Pons (tissue), 1 donor: ENCODE measurements at regions not wholly inside any gene's neighbourhood (a gene's known extent, or its start where the extent isn't known, plus 50 kb on each side); places are given as distances from the start of the nearest gene placed in this dataset.
A peak's percentile ranks its signal among the peaks of the same experiment; 100 is the strongest.
"Not testable (repeated sequence)": the region's sequence is repeated elsewhere in the genome, so short reads cannot be mapped to it uniquely, and the experiment has no call there.

Experiments used
- DNase-seq: peaks from one replicate; pipeline ENCODE4 v3.0.0-alpha.2; 2016; ENCODE audit warnings: low spot score

DNA sequence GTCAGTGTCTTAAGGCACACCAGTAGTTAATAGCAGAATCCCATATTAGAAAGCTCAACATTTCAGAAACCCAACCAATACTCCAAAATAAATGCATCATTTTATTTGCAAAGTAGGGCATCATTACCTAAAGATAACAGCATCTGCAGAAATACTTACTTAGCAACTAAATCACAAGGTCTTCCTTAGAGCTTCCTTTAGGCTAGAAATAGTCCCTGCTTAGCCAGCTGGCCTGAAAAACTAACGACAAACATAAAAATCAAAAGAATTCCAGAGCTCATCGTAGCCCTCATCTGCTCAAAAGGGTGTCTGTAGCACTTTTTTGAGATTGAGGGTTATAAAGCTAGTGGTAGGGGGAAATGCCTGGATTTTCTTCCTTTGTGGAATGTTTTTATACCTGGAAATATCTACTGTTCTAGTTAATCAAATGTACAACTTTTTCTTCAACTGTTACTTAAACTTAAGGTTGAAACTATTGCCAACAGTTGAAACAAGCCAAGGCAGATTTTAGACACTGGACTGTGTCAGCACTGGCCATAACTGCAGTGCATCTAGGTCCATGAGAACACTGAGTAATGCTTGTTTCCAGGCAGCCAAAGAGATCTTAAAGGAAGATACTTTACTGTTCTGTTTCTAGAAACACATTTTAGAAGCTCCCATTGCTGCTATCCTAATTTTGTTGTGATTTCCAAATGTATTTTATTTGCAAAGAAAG, 129.4 kb upstream of the RASA1 start:
- DNase-seq: peak; percentile 47

DNA sequence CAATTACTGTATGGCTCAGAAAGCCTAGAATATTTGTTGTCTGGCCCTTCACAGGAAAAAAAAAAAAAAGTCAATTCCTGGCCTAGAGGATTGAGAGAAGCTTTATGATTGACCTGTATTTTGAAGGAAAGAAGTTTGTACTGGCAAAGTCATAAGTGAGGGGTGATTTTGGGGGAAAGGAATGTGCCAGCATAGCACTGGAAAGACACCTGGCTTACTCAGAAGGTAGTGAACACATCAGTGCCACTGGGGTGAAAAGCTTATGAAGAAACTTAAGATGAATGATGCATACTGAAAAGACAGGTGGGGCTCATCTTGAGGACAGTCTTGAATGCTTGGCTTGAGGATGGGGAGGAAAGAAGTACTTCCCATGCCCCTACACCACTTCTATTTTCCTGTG, 127.9 kb upstream of the RASA1 start:
- DNase-seq: no peak

DNA sequence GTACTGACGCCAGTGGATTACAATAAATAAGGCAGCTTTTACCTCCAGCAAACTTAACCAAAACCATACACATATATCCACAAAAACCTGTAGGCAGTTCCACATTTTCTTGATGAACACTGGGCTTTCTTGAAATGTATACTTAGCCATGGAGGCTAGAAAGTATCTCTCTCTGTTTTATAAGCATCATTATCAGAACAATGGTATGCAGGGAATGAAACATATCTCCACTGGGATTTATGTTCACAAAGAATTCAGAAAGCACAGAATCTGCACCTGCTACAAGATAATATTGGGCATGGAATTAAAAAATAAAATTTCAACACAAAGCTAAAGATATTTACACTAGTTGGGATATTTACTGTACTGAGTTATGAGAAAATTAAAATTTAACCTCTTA, 126.1 kb upstream of the RASA1 start:
- no peak for DNase-seq

GRCh38 chr5:87145853-87146252, 121.8 kb upstream of the RASA1 start:
- not testable (repeated sequence) for DNase-seq

- DNase-seq: no peak
These were observed 120.2 kb upstream of the RASA1 start for GRCh38 chr5:87147441-87147840.

GRCh38 chr5:87150630-87151029, 117.1 kb upstream of the RASA1 start:
- no peak for DNase-seq

GRCh38 chr5:87151547-87151946, 116.1 kb upstream of the RASA1 start:
- DNase-seq: no peak

GRCh38 chr5:87152886-87153285, 114.8 kb upstream of the RASA1 start:
- DNase-seq: no peak

DNA sequence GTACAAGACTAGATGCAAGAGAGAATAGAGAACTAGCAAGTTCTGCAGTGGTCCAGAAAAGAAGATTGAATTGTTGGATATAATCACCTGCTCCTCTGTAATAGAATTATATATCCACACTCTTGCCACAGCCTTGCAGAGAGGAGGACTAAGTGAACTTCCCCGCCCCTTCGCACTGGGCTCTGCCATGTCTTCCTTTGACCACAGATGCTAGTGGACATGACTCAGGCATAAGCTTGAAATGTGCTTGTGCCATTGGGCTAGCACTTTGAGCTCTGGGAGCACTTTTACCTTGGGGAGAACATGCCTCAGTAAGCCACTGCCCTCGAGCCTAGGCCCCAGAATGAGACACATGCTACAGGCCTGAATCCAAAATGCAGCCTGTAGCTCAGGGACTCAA, 113.5 kb upstream of the RASA1 start:
- no peak for DNase-seq

DNA sequence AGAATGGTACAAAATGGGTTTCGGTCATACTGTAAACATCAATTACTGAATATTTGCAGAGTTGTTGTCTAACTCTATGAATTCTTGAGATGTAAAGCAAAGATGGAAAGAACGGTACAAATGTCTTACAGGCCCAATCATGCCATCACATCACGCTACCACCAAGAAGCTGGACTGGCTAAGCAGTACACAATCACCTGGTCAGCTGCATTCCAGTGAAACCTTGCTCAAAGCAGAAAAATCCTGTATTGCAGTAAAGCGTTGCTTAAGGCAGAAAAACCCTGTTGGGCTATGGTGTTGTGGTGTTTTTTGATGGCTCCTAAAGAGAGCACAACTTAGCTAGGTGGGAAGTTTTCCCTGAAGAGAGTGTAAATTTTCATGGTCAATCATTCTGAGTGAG, 112.6 kb upstream of the RASA1 start:
- no peak for DNase-seq

- DNase-seq: no peak
These were observed 111.1 kb upstream of the RASA1 start for GRCh38 chr5:87156631-87157030.

GRCh38 chr5:87164409-87164808, 103.3 kb upstream of the RASA1 start:
- no peak for DNase-seq

DNA sequence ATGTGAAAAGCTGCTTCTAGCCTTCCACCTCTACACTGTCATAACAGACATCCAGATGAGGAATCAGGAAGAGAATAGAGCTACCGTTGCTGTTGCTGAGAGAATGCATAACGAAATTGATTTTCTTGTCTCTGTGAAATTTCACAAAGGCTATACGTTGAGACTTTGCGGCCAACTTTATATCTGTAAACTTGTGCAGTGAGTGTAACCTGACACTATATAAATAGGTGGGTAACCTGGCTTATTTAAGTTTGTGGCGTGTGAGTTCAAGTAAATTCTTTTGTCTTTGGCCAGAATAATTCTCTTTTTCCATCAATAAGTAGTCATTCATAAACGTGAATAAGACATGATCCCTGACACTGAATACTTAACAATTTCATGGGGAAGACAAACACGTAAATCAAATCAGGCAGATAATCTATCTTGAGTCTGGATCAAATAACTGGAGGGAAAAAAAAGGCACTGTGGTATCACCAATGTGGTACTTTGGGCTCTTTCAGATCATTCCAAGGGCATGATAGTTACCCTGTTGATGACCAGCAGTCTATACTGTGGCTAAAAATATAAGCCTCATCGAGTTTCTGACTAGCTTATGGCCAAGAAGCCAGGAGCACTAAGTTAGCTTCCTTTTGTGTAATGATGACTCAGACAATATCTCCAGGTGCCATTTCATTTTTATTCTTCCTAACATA, 98.2 kb upstream of the RASA1 start:
- no peak for DNase-seq

GRCh38 chr5:87170799-87171198, 96.9 kb upstream of the RASA1 start:
- peak; percentile 9 for DNase-seq

- no peak for DNase-seq
These were observed 85.0 kb upstream of the RASA1 start for GRCh38 chr5:87182649-87183048.

- DNase-seq: no peak
These were observed 83.8 kb upstream of the RASA1 start for GRCh38 chr5:87183896-87184295.

DNA sequence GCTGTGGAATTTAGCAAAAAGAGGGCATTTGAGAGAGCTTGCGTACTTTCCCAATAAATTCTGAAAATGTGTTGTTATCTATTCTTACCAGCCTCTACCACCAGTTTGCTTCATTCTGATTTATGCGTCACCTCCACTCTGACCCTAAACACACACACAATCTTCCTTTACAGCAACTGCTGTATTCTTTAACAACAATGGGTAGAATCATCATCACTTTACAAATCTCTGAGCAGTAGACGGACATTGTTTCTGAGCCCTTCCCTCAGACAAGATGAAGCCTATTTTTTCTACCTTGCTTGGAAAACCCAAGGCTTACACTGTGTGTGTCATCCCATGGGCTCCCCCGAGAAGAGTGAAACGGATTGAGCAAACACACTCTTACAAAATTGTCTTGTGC, 83.1 kb upstream of the RASA1 start:
- no peak for DNase-seq

- no peak for DNase-seq
These were observed 81.8 kb upstream of the RASA1 start for GRCh38 chr5:87185838-87186237.

DNA sequence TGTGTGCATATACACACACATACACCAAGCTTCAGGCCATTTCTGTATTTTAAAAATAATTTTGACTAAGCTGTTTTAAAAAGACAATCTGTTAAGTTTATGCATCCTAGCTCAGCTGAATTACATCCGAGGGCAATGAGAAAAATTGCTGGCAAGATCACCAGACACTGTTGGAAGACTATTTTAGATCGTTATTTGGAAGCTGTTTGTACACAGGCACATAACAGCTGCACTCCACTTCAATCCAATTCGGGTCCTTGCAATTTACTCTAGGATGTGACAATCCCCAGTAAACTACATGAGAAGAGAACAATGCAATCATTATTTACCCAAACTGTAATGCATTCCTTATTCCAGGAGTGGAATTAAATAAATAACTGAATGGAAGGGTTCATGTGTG, 79.3 kb upstream of the RASA1 start:
- peak; percentile 21 for DNase-seq

DNA sequence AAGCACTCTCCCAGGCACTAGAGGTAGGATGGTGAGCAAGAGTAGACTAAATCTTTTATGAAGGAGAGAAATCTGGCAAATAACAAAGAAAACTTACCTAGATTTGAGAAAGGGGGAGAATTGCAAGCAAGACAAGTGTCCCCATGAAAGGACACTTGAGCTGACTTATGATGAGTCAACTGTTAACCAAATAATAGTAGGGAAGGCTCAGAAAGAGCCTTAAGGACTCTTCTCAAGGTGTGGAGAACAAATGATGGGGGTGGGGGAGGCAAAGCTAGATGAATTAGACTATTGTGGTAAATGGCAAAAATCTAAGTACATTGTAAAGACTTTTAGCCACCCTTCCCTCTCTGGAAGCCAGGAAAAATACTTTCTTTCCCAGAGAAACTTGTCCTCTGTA, 77.6 kb upstream of the RASA1 start:
- no peak for DNase-seq

GRCh38 chr5:87190687-87191086, 77.0 kb upstream of the RASA1 start:
- no peak for DNase-seq

DNA sequence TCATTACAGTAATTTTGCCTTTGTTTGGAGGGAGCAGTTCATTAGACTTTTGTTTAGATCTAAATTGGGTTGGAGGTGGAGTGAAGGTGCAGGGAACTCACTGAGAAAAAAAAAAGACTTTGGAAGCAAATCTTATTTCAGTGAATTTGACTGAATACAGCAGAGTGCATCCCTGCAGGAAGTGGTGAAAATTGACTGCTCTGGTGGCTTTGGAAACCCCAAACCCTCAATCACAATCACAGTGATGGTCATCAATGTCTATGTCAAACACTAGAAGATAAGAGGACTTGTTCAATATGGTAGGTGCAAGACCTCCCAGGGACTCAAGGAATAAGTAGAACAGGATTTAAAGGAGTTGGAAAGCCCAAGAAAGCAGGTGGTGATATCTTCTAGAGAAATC, 76.0 kb upstream of the RASA1 start:
- DNase-seq: no peak

- no peak for DNase-seq
These were observed 72.5 kb upstream of the RASA1 start for GRCh38 chr5:87195104-87195591.

DNA sequence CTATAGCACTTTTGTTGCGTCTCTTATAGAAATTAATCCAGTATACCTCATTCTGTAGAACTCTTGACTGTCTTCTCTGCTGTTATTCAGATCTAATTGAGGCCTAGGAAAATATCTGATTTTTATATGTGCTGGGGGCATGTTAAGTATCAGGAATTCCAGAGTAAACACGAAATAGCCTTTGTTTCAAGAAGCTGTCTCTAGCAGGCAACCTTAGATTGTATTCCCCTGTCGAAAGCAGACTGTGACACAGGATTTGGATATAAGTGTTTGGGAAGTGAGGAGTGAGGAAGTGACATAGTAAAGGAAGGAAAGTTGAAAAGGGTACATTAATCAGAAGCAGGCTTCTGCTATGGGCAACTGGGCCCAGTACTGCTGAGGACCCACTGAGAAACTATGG, 72.1 kb upstream of the RASA1 start:
- no peak for DNase-seq
